ENCODE measurements at regions not wholly inside any gene's neighbourhood (a gene's known extent, or its start where the extent isn't known, plus 50 kb on each side); places are given as distances from the start of the nearest gene placed in this dataset.
A peak's percentile ranks its signal among the peaks of the same experiment; 100 is the strongest.

DNA sequence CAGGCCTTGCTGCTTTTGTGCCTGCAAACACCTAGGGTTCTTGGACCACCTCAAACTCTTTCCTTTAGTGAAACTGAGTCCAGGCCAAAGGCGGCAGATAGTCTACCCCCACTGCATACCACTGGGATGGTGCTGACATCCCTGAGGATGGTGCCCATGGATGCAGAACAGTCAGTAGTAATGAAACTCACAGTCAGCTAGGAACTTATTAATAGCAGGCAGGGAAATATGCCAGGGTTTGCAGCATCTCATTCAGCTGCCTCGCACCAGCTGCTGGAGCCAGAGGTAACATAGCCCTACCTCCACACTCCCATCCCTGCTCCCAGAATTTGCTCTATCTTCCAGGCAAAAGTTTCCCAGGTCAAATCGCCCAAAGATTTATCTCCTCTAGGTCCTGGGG is 189.1 kb downstream of the SREK1 start:
- H3K27ac Mint-ChIP-seq = no peak overlapping the region
- peaks cover 9% of the 10 kb centered on the region for H3F3A ChIP-seq (ENCODE audit: low read depth)
- H3K36me3 Mint-ChIP-seq = no peaks in the 10 kb centered on the region
- DNase-seq (ENCODE audit: low spot score) = no peak
- TF ChIP-seq, protein P1, sequence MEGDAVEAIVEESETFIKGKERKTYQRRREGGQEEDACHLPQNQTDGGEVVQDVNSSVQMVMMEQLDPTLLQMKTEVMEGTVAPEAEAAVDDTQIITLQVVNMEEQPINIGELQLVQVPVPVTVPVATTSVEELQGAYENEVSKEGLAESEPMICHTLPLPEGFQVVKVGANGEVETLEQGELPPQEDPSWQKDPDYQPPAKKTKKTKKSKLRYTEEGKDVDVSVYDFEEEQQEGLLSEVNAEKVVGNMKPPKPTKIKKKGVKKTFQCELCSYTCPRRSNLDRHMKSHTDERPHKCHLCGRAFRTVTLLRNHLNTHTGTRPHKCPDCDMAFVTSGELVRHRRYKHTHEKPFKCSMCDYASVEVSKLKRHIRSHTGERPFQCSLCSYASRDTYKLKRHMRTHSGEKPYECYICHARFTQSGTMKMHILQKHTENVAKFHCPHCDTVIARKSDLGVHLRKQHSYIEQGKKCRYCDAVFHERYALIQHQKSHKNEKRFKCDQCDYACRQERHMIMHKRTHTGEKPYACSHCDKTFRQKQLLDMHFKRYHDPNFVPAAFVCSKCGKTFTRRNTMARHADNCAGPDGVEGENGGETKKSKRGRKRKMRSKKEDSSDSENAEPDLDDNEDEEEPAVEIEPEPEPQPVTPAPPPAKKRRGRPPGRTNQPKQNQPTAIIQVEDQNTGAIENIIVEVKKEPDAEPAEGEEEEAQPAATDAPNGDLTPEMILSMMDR (IDR thresholded peaks at IDR 0.05) = no peak
- no peak for TF ChIP-seq EZH2phosphoT487 (IDR thresholded peaks at IDR 0.05)
- TF ChIP-seq EZH2 (IDR thresholded peaks at IDR 0.05) = no peak
- peaks cover 23% of the 10 kb centered on the region for H3K4me1 ChIP-seq
- H3K4me1 Mint-ChIP-seq = peaks cover 18% of the 10 kb centered on the region
- no peak overlapping the region for H3K4me2 ChIP-seq
- no peaks in the 10 kb centered on the region for H3K27me3 ChIP-seq
- H3K27ac ChIP-seq = no peak overlapping the region
- no peak overlapping the region for H3K4me3 ChIP-seq
- no peak overlapping the region for H3K4me3 Mint-ChIP-seq
- H3K9me3 ChIP-seq (ENCODE audit: low read depth) = no peaks in the 10 kb centered on the region
- no peak overlapping the region for H2AFZ ChIP-seq (replicated peaks)
- no peaks in the 10 kb centered on the region for H4K20me1 ChIP-seq (ENCODE audit: low read depth)
- no peaks in the 10 kb centered on the region for H3K79me2 ChIP-seq (ENCODE audit: low read depth)
- H3K27me3 Mint-ChIP-seq (ENCODE audit: insufficient read depth, low read depth) = no peaks in the 10 kb centered on the region
- peaks cover 2% of the 10 kb centered on the region for H3K36me3 ChIP-seq
- no peak overlapping the region for H3K9ac ChIP-seq
- H3K9me3 Mint-ChIP-seq = peaks cover 3% of the 10 kb centered on the region

DNA sequence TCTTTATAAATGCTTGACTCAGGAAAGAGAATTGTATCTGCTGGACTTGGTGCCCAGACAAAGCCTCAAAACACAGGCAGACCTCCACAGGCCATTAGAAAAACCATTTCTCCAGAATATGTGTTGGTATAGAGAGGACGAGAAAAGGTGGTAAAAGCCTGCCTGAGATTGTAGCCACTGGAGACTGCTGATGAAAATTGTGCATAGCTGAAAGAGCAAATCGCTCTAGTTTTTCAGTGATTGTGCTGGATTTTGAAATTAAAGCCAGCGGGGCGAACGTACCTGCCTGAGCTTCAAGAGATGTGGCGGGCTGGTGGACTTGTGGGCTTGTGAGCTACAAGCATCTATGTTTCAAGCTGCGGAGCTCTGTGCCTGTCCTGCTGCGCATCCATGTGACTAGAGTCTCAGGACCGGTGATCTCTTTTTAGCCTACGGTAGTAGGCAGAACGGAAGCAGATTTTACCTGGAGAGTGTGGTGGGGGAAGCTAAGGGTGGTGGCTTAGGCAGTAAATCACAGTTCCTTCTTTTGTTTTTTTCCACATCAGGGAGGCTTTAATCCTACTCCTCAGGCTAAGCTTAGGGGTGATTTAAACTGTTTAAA is 193.6 kb downstream of the SREK1 start:
- H3K36me3 ChIP-seq = peaks cover 2% of the 10 kb centered on the region
- peak; percentile 37 for DNase-seq (ENCODE audit: low spot score)
- H3K4me3 ChIP-seq = no peak overlapping the region
- H3K4me1 ChIP-seq = peaks cover 30% of the 10 kb centered on the region
- Mint-ChIP-seq H3K4me3 (no peak overlapping the region), H3K36me3 (no peaks in the 10 kb centered on the region), H3K9me3 (no peaks in the 10 kb centered on the region), H3K4me1 (peaks cover 28% of the 10 kb centered on the region), H3K27me3 (ENCODE audit: insufficient read depth, low read depth) (no peaks in the 10 kb centered on the region), H3K27ac (peak overlapping the region; percentile 87)
- no peaks in the 10 kb centered on the region for H3K9me3 ChIP-seq (ENCODE audit: low read depth)
- no peaks in the 10 kb centered on the region for H3K27me3 ChIP-seq
- H3K4me2 ChIP-seq = peak overlapping the region; percentile 61
- no peaks in the 10 kb centered on the region for H3K79me2 ChIP-seq (ENCODE audit: low read depth)
- H3K9ac ChIP-seq = no peak overlapping the region
- peak overlapping the region; percentile 23 for H3K27ac ChIP-seq
- H3F3A ChIP-seq (ENCODE audit: low read depth) = peaks cover 24% of the 10 kb centered on the region
- no peaks in the 10 kb centered on the region for H4K20me1 ChIP-seq (ENCODE audit: low read depth)
- TF ChIP-seq, protein P1 (IDR thresholded peaks at IDR 0.05) = no peak
- TF ChIP-seq EZH2phosphoT487 (IDR thresholded peaks at IDR 0.05) (no peak), EZH2 (IDR thresholded peaks at IDR 0.05) (no peak)
- peak overlapping the region; percentile 59 for H2AFZ ChIP-seq (replicated peaks)

DNA sequence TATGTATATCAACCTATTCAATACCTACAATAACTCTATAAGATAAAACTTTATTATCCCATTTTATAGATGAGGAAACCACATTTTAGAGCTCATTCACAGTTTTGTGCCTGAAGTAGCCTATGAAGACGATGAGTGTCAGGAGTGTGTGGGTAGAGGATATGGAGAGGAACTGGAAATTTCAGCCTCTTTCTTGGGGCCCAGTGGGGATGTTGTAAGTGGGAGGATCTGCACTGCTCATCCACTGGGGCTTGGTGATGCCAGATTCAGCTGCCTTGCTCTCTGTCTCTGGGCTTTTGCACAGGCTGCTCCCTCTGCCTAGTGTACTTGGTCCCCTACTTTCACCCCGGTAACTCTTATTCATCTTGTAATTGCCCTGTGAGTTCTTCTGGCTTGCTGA is 194.7 kb downstream of the SREK1 start:
- Histone ChIP-seq H3K4me1 (peaks cover 34% of the 10 kb centered on the region), H3K9me3 (ENCODE audit: low read depth) (no peaks in the 10 kb centered on the region), H3K79me2 (ENCODE audit: low read depth) (no peaks in the 10 kb centered on the region), H3K27ac (no peak overlapping the region), H2AFZ (replicated peaks) (no peak overlapping the region), H3F3A (ENCODE audit: low read depth) (peaks cover 24% of the 10 kb centered on the region), H3K36me3 (peaks cover 2% of the 10 kb centered on the region), H3K27me3 (no peaks in the 10 kb centered on the region), H3K4me2 (peak overlapping the region; percentile 61), H3K4me3 (no peak overlapping the region), H3K9ac (no peak overlapping the region), H4K20me1 (ENCODE audit: low read depth) (no peaks in the 10 kb centered on the region)
- H3K36me3 Mint-ChIP-seq = no peaks in the 10 kb centered on the region
- H3K4me3 Mint-ChIP-seq = no peak overlapping the region
- TF ChIP-seq EZH2 (IDR thresholded peaks at IDR 0.05) (no peak), EZH2phosphoT487 (IDR thresholded peaks at IDR 0.05) (no peak)
- TF ChIP-seq, protein P1 (IDR thresholded peaks at IDR 0.05) = no peak
- peaks cover 24% of the 10 kb centered on the region for H3K4me1 Mint-ChIP-seq
- H3K27me3 Mint-ChIP-seq (ENCODE audit: insufficient read depth, low read depth) = no peaks in the 10 kb centered on the region
- peak overlapping the region; percentile 76 for H3K27ac Mint-ChIP-seq
- no peak for DNase-seq (ENCODE audit: low spot score)
- no peaks in the 10 kb centered on the region for H3K9me3 Mint-ChIP-seq

Measured in neural progenitor cell (in vitro differentiated cells).